ENCODE measurements at regions not wholly inside any gene's neighbourhood (a gene's known extent, or its start where the extent isn't known, plus 50 kb on each side); places are given as distances from the start of the nearest gene placed in this dataset.
"Not testable (repeated sequence)": the region's sequence is repeated elsewhere in the genome, so short reads cannot be mapped to it uniquely, and the experiment has no call there.

DNA sequence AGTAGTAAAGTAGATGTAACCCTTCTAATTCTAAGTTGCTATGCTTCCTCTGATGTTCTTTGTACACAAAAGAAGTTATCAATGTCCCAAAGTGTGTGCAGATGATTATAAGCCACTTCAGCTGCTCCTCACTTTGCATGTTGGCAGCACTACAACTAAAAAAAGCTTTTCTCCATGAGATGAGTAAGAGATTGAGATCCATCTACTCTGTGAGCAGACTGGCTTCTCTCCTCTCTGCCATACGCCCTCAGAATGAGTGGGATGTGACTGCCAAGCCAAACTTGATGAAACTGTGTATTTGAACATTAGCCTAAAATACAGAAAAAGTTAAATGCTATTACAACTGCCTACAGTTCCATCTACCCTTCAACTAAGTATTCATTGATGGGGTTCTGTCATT lies 102.9 kb upstream of the ETV1 start:
- H3K36me3 ChIP-seq (ENCODE audit: insufficient read depth, low read length): no peaks in the 10 kb centered on the region
- DNase-seq: no peak
- Mint-ChIP-seq H3K27ac (no peak overlapping the region), H3K27me3 (no peaks in the 10 kb centered on the region), H3K9me3 (peaks cover 0 to 8% (median 0%) of the 10 kb centered on the region in 8 donors), H3K4me1 (no peaks in the 10 kb centered on the region), H3K36me3 (no peaks in the 10 kb centered on the region), H3K4me3 (no peak overlapping the region)
- no peaks in the 10 kb centered on the region for H3K27me3 ChIP-seq (ENCODE audit: insufficient read depth, low read length)
- ChIA-PET CTCF (ENCODE audit: partially characterized antibody) (no interaction called here), POLR2A (ENCODE audit: partially characterized antibody) (no interaction called here)
- no peaks in the 10 kb centered on the region for H3K4me1 ChIP-seq (ENCODE audit: insufficient read depth, low read length)
- intact Hi-C loops (cut with micrococcal nuclease): no loop called here
- no peak overlapping the region for H3K27ac ChIP-seq (ENCODE audit: low read depth, low read length)
- H3K9me3 ChIP-seq (ENCODE audit: control insufficient read depth in 1 of 2, low read length in 2 of 2): no peaks in the 10 kb centered on the region
- no peak overlapping the region for H3K4me3 ChIP-seq (ENCODE audit: low read length in 2 of 2)

DNA sequence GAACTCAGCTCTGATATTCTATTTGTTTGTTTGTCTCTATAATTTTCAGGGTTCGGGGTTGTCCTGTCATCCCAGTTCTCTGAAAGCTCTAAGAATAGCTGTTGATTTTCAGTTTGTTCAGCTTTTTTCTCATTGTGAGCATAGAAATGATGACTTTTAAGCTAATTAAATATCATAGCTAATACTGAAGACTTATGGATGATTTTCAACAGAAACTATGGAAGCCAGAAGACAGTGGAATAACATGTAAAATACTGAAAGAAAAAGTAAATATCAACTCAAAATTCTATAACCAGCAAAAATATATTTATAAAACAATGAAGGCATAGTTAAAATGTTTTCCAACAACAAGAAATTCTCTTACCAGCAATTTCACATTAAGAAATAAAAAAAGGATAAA lies 96.4 kb upstream of the ETV1 start:
- no peak overlapping the region for H3K4me3 Mint-ChIP-seq
- H3K27me3 Mint-ChIP-seq: no peaks in the 10 kb centered on the region
- no peaks in the 10 kb centered on the region for H3K36me3 Mint-ChIP-seq
- no peak for DNase-seq
- Histone ChIP-seq H3K4me1 (ENCODE audit: insufficient read depth, low read length) (no peaks in the 10 kb centered on the region), H3K4me3 (ENCODE audit: low read length in 2 of 2) (no peak overlapping the region), H3K27me3 (ENCODE audit: insufficient read depth, low read length) (no peaks in the 10 kb centered on the region), H3K9me3 (ENCODE audit: control insufficient read depth in 1 of 2, low read length in 2 of 2) (no peaks in the 10 kb centered on the region), H3K36me3 (ENCODE audit: insufficient read depth, low read length) (no peaks in the 10 kb centered on the region), H3K27ac (ENCODE audit: low read depth, low read length) (no peak overlapping the region)
- ChIA-PET CTCF (ENCODE audit: partially characterized antibody) (no interaction called here), POLR2A (ENCODE audit: partially characterized antibody) (no interaction called here)
- H3K4me1 Mint-ChIP-seq: no peaks in the 10 kb centered on the region
- H3K9me3 Mint-ChIP-seq: peaks cover 0 to 21% (median 14%) of the 10 kb centered on the region in 8 donors
- no peak overlapping the region for H3K27ac Mint-ChIP-seq
- intact Hi-C loops (cut with micrococcal nuclease): loop anchor here (2.0 kb wide), 1 partner anchor 71 kb away; no protein-coding TSS in a partner anchor

DNA sequence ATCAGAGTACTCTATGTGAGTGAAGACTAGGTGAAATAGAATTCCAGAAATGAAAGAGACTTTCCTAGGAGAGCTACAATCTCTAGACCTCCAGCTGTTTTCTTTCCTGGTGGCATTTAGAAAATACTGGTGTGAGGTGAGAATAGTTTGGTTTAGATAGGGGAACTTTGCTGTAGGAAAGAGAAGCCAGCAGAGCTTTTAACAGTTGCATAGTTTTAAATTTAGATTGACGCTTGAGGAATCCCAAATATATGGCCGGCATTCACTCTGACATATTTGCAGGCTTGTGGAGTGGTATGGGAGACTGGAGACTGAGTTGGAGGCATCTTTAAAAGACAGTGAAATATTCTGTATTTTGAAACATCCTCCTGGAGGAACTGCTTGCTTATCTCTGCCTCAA lies 94.3 kb upstream of the ETV1 start:
- no peaks in the 10 kb centered on the region for H3K36me3 Mint-ChIP-seq
- H3K4me1 Mint-ChIP-seq: peaks cover 0 to 1% (median 0%) of the 10 kb centered on the region in 4 donors
- ChIA-PET POLR2A (ENCODE audit: partially characterized antibody) (no interaction called here), CTCF (ENCODE audit: partially characterized antibody) (no interaction called here)
- no peaks in the 10 kb centered on the region for H3K9me3 ChIP-seq (ENCODE audit: control insufficient read depth in 1 of 2, low read length in 2 of 2)
- intact Hi-C loops (cut with micrococcal nuclease): no loop called here
- H3K4me3 Mint-ChIP-seq: no peak overlapping the region
- H3K27me3 Mint-ChIP-seq: no peaks in the 10 kb centered on the region
- no peaks in the 10 kb centered on the region for H3K4me1 ChIP-seq (ENCODE audit: insufficient read depth, low read length)
- peaks cover 0 to 21% (median 14%) of the 10 kb centered on the region in 8 donors for H3K9me3 Mint-ChIP-seq
- H3K27ac ChIP-seq (ENCODE audit: low read depth, low read length): no peak overlapping the region
- H3K27me3 ChIP-seq (ENCODE audit: insufficient read depth, low read length): no peaks in the 10 kb centered on the region
- no peak overlapping the region for H3K4me3 ChIP-seq (ENCODE audit: low read length in 2 of 2)
- no peak overlapping the region for H3K27ac Mint-ChIP-seq
- no peak for DNase-seq
- no peaks in the 10 kb centered on the region for H3K36me3 ChIP-seq (ENCODE audit: insufficient read depth, low read length)

GRCh38 chr7:14073988-14074387 lies 84.5 kb upstream of the ETV1 start:
- CTCF ChIA-PET (ENCODE audit: partially characterized antibody): no interaction called here

DNA sequence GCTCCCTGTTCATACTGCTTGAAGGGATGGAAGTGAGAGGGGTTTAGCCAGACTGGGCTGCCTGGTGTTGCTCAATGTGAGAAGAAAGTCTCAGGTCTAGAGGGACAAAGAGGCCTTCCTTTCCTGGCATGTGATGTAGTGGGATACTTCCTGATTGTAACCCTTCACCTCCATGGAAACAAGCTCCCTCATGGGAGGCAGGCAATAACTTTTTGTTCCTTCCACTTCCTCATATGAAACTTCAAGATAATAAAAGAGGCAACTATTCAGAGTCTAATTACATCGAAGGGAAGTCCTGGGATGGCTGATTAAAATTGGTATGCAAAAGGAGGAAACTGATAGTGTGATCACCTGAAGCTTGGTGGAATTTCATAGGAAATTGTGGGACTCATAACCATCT lies 84.1 kb upstream of the ETV1 start:
- POLR2A ChIA-PET (ENCODE audit: partially characterized antibody): no interaction called here
- CTCF ChIA-PET (ENCODE audit: partially characterized antibody): no interaction called here

More at GRCh38 chr7:14073988-14074387, 84.5 kb upstream of the ETV1 start:
- H3K4me3 Mint-ChIP-seq: no peak overlapping the region
- H3K27ac Mint-ChIP-seq: no peak overlapping the region
- no peaks in the 10 kb centered on the region for H3K4me1 Mint-ChIP-seq
- no peaks in the 10 kb centered on the region for H3K27me3 ChIP-seq (ENCODE audit: insufficient read depth, low read length)
- H3K9me3 Mint-ChIP-seq: peaks cover 0 to 3% (median 0%) of the 10 kb centered on the region in 8 donors
- no peaks in the 10 kb centered on the region for H3K36me3 ChIP-seq (ENCODE audit: insufficient read depth, low read length)
- H3K9me3 ChIP-seq (ENCODE audit: control insufficient read depth in 1 of 2, low read length in 2 of 2): no peaks in the 10 kb centered on the region
- intact Hi-C loops (cut with micrococcal nuclease): no loop called here
- no peaks in the 10 kb centered on the region for H3K27me3 Mint-ChIP-seq
- H3K4me1 ChIP-seq (ENCODE audit: insufficient read depth, low read length): no peaks in the 10 kb centered on the region
- no peak overlapping the region for H3K27ac ChIP-seq (ENCODE audit: low read depth, low read length)
- DNase-seq: no peak
- no peak overlapping the region for H3K4me3 ChIP-seq (ENCODE audit: low read length in 2 of 2)
- H3K36me3 Mint-ChIP-seq: no peaks in the 10 kb centered on the region
- POLR2A ChIA-PET (ENCODE audit: partially characterized antibody): no interaction called here

GRCh38 chr7:14071045-14071444 lies 81.6 kb upstream of the ETV1 start:
- CTCF ChIA-PET (ENCODE audit: partially characterized antibody): no interaction called here
- Mint-ChIP-seq H3K27ac (no peak overlapping the region), H3K4me1 (no peaks in the 10 kb centered on the region), H3K4me3 (no peak overlapping the region), H3K36me3 (no peaks in the 10 kb centered on the region), H3K27me3 (no peaks in the 10 kb centered on the region), H3K9me3 (peaks cover 0 to 2% (median 0%) of the 10 kb centered on the region in 8 donors)
- Histone ChIP-seq H3K27me3 (ENCODE audit: insufficient read depth, low read length) (no peaks in the 10 kb centered on the region), H3K4me3 (ENCODE audit: low read length in 2 of 2) (no peak overlapping the region), H3K27ac (ENCODE audit: low read depth, low read length) (no peak overlapping the region), H3K9me3 (ENCODE audit: control insufficient read depth in 1 of 2, low read length in 2 of 2) (no peaks in the 10 kb centered on the region), H3K36me3 (ENCODE audit: insufficient read depth, low read length) (no peaks in the 10 kb centered on the region), H3K4me1 (ENCODE audit: insufficient read depth, low read length) (no peaks in the 10 kb centered on the region)
- intact Hi-C loops (cut with micrococcal nuclease): no loop called here
- POLR2A ChIA-PET (ENCODE audit: partially characterized antibody): no interaction called here
- DNase-seq: no peak

More for the DNA sequence above, 84.1 kb upstream of the ETV1 start:
- intact Hi-C loops (cut with micrococcal nuclease): no loop called here
- no peak for DNase-seq
- Histone ChIP-seq H3K27me3 (ENCODE audit: insufficient read depth, low read length) (no peaks in the 10 kb centered on the region), H3K36me3 (ENCODE audit: insufficient read depth, low read length) (no peaks in the 10 kb centered on the region), H3K27ac (ENCODE audit: low read depth, low read length) (no peak overlapping the region), H3K9me3 (ENCODE audit: control insufficient read depth in 1 of 2, low read length in 2 of 2) (no peaks in the 10 kb centered on the region), H3K4me3 (ENCODE audit: low read length in 2 of 2) (no peak overlapping the region), H3K4me1 (ENCODE audit: insufficient read depth, low read length) (no peaks in the 10 kb centered on the region)
- no peak overlapping the region for H3K4me3 Mint-ChIP-seq
- no peaks in the 10 kb centered on the region for H3K4me1 Mint-ChIP-seq
- H3K9me3 Mint-ChIP-seq: peaks cover 0 to 3% (median 0%) of the 10 kb centered on the region in 8 donors
- no peaks in the 10 kb centered on the region for H3K27me3 Mint-ChIP-seq
- H3K27ac Mint-ChIP-seq: no peak overlapping the region
- H3K36me3 Mint-ChIP-seq: no peaks in the 10 kb centered on the region

GRCh38 chr7:14069961-14070360 lies 80.5 kb upstream of the ETV1 start:
- Histone ChIP-seq H3K9me3 (ENCODE audit: control insufficient read depth in 1 of 2, low read length in 2 of 2) (no peaks in the 10 kb centered on the region), H3K4me1 (ENCODE audit: insufficient read depth, low read length) (no peaks in the 10 kb centered on the region), H3K4me3 (ENCODE audit: low read length in 2 of 2) (no peak overlapping the region), H3K27ac (ENCODE audit: low read depth, low read length) (no peak overlapping the region), H3K36me3 (ENCODE audit: insufficient read depth, low read length) (no peaks in the 10 kb centered on the region), H3K27me3 (ENCODE audit: insufficient read depth, low read length) (no peaks in the 10 kb centered on the region)
- ChIA-PET CTCF (ENCODE audit: partially characterized antibody) (no interaction called here), POLR2A (ENCODE audit: partially characterized antibody) (no interaction called here)
- Mint-ChIP-seq H3K36me3 (no peaks in the 10 kb centered on the region), H3K27ac (no peak overlapping the region), H3K4me1 (no peaks in the 10 kb centered on the region), H3K27me3 (no peaks in the 10 kb centered on the region), H3K9me3 (peaks cover 0 to 2% (median 0%) of the 10 kb centered on the region in 8 donors), H3K4me3 (no peak overlapping the region)
- intact Hi-C loops (cut with micrococcal nuclease): no loop called here
- no peak for DNase-seq

DNA sequence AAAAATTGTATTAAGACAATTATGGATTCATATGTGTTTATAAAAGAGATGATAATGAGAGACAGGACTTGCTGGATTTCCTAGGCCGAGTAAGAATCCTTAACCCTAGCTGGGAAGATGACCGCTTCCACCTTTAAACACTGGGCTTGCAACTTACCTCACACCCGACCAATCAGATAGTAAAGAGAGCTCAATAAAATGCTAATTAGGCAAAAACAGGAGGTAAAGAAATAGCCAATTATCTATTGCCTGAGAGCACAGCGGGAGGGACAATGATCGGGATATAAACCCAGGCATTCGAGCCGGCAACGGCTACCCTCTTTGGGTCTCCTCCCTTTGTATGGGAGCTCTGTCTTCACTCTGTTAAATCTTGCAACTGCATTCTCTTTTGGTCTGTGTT lies 77.3 kb upstream of the ETV1 start:
- H3K9me3 Mint-ChIP-seq; H3K27ac Mint-ChIP-seq; H3K36me3 ChIP-seq (ENCODE audit: insufficient read depth, low read length); intact Hi-C loops (cut with micrococcal nuclease); H3K9me3 ChIP-seq (ENCODE audit: control insufficient read depth in 1 of 2, low read length in 2 of 2); H3K27ac ChIP-seq (ENCODE audit: low read depth, low read length); H3K36me3 Mint-ChIP-seq; H3K4me1 ChIP-seq (ENCODE audit: insufficient read depth, low read length); H3K27me3 Mint-ChIP-seq; CTCF ChIA-PET (ENCODE audit: partially characterized antibody); H3K27me3 ChIP-seq (ENCODE audit: insufficient read depth, low read length); POLR2A ChIA-PET (ENCODE audit: partially characterized antibody); H3K4me3 ChIP-seq (ENCODE audit: low read length in 2 of 2); DNase-seq; H3K4me3 Mint-ChIP-seq; H3K4me1 Mint-ChIP-seq: not testable (repeated sequence)
